Umbilical cord (tissue), 1 donor: ENCODE measurements at regions not wholly inside any gene's neighbourhood (a gene's known extent, or its start where the extent isn't known, plus 50 kb on each side); places are given as distances from the start of the nearest gene placed in this dataset.

ENCODE experiments used
- DNase-seq: peaks from one replicate; pipeline ENCODE4 v3.0.0-alpha.2; 2015; ENCODE audit warnings: low spot score

DNA sequence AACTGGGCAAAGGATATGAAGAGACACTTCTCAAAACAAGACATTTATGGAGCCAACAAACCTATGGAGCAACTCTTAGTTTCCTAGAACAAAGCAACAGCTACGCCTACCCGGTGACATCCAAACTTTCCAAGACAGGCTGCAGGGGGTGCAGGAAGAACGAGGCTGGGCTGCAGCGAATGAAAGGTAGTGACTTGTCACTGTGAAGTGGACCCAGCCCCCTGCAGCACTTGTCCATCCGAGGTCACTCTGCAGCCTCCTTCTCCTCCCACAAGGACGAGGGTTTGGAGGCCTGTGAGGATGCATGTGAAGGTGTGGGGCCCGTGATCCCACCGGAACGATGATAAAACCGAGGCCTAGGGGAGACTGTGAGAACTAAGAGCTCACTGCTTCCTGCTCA, 192.6 kb upstream of the RPL38 start:
- DNase-seq: no peak

DNA sequence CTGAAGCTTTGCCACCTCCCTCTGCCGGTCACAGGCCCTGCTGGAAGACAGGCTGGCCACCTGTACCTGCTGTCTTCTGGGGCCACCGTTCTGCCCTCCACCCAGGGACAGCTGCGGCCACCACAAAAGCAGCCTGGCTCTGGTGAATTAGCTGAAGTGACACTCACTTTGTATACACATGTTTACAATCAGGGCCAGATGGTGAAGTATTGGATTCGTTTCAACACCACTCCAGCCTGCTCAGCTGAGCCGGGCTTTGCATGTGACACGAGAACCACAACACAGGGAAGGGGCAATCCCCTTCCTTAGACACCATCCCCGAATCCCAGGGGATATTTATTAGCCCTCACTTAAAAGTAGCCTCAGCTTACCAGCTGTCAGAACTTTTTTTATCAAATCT, 191.5 kb upstream of the RPL38 start:
- DNase-seq: peak; percentile 79

DNA sequence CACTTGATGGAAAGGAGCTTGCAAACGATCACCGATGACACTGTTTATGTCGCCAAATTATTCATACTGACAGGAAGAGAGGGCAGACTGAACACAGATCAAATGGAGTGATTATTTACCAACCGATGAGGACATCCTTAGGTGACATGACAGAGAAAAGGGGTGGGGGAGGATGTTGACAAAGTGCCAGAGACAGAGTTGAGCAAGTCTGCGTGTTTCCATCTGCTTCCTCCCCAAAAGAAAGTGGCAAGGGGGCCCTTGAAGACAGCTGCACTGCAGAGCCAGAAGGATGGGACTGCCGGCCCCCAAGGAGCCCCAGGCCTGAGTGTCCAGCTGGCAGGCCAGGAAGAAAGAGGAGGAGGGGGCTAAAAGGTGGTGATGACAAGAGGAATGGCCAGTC, 191.0 kb upstream of the RPL38 start:
- DNase-seq: no peak

DNA sequence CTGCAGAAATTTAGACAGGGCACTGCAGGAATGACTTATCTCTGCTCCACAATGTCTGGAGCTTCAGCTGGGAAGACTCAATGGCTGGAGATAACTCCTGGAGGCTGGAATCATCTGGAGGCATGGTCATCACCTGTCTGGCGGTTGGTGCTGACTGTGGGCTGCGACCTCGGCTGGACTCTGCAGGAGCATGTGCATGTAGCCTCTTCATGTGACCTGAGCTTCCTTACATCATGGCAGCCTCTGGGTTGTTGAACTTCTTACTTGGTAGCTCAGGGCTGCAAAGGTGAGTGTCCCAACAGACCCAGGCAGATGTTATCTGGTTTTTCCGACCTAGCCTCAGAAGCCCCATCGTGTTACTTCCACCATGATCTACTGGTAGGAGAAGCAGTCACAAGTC, 188.2 kb upstream of the RPL38 start:
- DNase-seq: no peak

DNA sequence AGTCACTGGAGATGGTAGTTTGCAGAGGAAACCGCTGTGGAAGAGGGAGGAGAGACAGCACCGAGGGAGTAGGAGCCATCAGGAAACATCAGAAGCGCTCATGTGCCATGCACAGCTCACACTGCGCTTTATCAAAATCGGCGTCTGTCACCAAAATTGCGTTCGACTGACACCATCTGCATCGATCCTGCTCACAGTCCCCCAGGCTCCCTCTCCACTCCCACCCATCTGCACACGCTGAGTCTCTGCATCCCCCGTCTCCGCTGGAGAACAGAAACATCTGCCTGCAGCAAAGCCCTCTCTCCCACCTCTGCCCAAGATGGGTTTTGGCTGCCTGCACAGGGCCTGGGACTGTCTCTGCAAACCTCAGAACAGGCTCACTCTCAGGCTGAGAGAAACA, 187.5 kb upstream of the RPL38 start:
- DNase-seq: no peak

DNA sequence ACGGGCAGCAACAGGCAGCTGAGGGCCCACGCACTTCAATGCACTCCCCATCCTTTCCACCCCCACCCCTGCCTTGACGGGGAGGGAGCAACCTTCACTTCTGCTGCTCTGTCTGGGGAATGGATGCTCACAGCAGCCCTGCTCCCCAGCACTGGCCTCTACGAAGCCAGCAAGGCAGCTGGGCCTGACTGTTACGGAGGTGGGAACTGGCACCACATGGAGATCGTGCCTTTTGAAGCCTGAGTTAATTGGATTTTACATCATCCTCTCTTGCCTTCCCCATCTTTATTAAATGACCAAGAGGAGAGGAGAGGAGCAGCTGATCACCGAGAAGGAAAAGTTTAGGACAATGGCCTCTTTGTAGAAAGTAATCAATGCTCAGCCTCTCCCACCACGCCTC, 187.0 kb upstream of the RPL38 start:
- no peak for DNase-seq

DNA sequence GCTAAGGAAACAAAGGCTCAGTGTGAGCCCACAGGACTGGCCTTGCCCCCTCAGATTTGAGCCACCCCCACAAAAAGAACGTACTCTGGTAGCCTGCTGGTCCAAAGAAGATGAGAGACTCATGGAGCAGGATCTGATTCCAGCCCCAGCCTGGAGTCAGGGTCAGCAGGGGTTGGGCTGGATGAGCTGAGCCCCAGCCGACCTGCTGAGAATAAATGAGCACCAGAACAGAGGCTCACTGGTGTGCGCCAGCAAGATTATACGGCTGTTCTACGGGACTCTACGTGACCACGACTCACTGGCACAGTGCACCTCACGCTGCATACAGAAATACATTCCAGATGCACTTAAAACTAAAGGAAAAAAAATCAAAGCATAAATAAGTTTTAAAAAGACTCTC, 186.0 kb upstream of the RPL38 start:
- DNase-seq: peak; percentile 55

DNA sequence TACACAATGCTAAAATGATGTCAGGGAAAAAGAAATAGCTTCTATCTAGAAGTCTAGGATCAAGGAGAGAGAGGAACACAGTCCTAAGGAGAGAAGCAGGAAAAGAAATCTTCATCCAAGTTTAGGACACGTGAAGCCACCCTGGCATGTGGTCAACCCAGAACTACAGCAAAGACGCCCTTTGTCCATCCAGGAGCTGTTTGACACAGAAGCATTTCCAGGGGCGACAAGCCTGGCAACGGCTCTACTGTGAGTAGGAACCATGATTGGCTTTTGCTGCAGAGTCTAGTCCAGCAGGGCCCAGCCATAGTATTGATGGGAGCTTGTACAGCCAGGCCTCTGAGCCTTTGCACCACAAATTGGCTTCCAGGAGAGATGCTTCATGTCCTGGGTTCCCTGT, 185.4 kb upstream of the RPL38 start:
- no peak for DNase-seq

DNA sequence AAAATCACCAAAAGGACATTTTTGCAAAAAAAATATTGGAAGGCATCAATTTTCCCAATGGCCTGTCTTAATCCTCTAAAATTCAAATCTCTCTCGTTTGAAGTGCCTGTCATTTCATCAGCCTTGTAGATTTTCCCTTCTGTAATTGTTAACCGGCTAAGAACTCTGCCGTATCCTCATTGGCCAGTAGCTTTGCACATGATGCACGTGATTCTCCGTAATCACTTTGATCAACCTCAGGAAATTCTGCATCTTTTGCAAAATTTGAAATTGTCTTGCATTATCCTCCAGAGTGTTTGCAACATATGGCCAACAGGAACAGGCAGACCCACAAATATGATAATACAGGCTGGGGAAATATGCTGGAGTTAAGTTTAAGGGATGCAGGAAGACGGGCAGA, 184.2 kb upstream of the RPL38 start:
- no peak for DNase-seq

DNA sequence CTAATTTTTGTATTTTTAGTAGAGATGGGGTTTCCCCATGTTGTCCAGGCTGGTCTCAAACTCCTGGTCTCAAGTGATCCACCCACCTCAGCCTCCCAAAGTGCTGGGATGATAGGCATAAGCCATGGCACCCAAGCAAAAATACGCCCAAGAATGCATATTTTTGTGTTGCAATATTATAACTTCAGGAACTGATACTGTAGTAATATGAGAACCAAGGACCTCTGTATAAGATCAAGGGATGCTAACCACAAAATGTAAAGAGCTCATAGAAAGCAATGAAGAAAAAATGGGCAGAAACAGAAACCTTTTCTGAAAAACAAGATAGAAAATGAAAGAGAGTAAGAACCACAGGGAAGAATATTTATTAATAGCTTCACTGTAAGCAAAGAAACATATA, 183.6 kb upstream of the RPL38 start:
- DNase-seq: no peak

DNA sequence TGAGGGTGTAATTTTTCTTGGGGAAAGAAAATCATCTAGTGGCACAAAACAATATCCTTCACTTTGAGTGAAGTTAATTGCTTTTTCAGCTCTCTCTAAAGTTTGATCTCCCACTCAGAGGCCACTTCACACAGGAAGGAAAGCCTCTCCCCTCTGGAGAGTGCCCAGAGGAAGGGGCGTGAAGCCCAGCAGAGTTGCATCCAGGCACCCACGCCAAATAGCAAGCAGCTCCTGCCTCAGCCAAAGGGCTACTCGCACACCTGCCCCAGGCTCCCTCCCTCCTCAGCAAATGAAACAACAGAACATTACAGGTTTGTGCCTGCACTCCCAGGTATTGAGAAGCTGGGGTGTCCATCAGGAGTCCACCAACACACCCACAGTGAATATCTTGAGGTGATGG, 183.0 kb upstream of the RPL38 start:
- DNase-seq: no peak

DNA sequence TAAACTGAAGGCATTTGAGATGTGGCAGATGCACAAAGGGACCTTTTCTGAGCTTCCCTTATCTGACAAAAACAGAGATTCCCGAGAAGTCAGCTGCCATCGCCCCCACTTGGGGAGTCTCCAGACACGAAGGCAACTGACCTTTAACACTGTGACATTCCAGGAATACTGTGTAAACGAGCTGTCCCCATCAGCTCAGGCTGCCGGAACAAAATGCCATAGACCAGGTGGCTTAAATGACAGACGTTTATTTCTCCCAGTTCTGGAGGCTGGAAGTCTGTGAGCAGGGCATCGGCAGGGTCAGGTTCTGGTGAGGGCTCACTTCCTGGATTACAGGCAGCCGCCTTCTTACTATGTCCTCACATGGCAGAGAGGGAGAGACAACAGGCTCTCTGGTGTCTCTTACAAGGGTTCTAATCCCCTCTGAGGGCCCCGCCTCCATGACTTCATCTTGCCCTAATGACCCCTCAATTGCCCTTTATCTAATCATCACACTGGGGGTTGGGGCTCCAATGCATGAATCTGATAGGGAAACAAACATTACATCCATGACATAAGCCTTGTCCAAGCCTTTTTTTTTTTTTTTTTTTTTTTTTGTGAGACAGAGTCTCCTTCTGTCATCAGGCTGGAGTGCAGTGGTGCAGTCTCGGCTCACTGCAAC, 178.5 kb upstream of the RPL38 start:
- DNase-seq: no peak

DNA sequence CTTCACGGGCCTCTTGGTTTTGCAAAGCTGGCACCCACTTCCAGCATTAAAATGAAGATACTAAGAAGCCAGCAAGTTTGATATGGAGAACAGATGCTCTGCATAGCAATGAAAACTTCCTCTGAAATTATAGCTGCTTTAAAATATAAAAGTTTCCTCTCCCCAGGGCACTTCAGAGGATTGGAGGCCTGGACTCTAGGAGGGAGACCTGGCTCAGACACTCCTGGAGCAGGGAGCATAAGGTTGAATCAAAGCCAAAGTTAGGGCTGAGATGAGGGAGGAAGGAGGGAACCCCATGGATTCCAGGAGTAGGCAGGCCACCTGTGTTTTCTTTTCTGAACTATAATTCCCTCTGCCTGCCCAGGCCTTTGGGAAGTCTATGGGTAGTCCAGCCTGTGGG, 176.0 kb upstream of the RPL38 start:
- DNase-seq: peak; percentile 29

DNA sequence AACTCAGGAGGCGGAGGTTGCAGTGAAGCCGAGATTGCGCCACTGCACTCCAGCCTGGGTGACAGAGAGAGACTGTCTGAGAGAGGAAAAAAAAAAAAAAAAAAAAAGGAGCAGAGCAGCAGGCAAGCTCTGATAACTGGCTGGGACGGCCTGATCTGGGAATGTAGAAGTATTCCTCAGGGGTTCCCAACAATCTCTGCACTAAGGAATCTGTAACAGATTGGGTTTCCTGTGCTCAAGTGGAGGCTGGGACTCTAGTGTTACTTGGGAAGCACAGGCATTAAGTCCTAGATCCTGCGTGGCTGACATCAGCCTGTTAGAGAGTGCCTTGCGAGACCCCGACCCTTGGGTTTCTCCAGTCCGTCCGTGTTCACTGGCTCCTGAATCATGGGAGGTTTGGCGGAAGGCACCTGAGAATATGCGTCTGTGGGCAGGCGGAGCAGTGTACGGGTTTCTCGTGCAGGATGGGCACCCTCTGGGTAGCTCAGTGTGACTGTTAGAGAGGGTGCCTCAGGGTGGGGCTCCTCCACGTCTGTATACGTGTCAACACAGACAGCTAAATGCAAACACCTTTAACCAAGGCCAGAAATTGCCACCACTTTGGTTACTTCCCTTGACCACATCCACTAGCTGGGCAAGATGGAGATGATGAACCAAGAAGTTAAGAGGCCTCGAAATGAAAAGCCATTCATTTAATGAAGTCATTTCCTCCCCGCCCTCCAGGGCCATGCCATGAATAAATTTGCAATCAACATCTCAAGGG, 174.9 kb upstream of the RPL38 start:
- DNase-seq: no peak

DNA sequence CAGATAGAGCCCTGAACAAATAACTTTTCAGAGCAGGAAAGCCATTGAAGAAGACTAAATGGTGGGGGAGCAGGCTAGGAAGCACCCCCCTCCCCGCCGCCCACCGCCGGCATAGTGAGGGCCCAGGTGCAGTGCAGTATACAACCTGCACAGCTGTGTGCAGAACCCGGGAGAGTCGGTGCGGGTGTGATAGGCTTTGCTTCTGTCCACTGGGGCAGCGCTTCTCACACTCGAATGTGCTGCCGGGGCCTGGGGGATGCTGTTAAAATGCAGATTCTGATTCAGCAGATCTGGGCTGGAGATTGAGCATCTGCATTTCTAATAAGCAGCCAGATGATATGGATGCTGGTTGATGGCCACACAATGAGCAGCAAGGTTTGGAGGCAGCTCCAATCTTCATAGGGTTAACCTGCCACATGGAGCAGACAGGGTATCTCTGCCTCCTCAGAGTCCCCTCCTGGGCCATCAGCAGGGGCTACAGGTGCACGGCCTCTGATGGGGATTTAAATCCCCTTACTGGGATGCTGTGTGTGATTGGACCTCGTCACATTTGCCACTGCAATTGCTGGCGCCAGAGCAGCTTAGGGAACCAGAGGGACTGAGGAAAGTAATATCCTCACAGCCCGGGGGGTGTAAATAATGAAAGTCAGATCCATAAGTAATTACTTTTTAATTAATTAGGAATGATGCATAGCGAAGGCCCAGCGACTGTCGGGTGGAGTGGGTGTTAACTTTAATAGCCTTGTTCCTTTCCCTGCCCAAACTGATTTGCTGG, 172.0 kb upstream of the RPL38 start:
- DNase-seq: no peak

DNA sequence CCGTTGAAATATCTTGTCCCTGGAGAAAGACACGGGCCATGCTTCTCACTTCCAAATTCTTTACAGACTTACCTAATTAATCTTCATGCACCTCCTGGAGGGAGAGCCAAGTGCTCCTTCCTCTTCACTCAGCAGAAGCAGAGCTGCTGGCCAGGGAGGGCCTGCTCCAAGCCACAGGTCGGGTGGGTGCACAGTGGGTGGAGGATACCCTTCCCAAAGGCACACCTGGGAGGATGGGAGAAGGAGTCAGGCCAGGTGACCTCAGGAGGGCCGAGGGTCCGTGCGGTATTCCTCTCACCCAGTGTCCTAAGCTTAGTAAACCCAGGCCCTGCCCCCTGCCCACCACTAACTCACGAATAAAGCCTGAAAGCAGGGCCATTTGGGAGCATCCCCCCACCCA, 171.3 kb upstream of the RPL38 start:
- no peak for DNase-seq

DNA sequence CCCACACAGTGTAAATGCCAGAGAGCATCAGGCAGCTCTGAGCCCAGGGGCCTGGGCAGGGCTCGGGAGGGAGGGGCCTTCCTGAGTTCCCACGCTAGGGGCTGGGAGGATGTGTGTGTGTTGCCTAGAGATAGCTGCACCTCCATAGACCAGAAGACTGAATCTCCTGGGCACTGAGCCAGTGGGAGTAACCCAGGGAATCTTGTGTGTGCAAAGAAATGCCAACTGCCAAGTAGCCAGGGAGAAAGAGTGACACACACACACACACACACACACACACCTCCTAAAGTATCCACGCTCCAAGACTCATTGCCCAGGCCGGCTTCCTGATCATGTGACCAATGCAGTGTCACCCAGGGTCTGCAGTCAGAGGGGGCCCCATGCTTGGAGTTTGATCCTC, 166.2 kb upstream of the RPL38 start:
- peak; percentile 91 for DNase-seq

DNA sequence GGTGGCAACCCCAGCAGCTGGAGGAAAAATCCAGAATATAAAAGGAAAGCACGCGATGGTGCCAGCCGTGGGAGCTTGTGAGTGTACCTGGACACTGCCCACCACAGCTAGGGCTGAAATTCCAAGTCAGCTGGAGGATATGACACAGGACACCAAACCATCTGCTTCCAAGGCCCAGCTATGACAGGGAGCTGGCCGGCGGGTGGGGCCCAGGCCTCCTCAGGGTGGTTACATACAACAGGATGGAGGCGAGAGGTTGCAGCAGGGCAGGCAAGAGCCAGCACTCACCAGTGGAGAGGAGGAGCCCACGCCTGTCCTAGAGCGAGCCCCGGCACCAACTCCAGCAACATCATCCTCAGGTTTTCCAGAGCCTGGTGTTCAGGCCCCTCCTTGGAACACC, 163.2 kb upstream of the RPL38 start:
- DNase-seq: no peak

DNA sequence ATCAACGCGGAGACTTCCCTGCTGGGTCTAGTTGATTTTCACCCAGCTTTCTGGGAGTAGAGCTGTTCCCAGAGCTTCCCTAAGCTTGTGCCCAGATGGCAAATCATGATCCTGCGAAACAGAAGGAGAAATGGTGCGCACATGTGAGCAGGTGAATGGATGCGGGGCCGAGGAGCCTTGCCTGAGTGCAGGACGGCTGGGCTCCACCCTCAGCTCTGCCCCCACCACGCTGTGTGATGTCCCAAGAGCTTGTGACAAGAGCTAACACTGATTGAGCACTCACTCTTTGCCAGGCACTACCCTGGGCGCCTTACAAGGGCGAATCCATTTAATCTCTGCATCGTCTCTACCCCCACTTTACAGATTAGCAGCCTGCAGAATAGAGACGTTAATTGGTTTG, 162.7 kb upstream of the RPL38 start:
- DNase-seq: no peak

DNA sequence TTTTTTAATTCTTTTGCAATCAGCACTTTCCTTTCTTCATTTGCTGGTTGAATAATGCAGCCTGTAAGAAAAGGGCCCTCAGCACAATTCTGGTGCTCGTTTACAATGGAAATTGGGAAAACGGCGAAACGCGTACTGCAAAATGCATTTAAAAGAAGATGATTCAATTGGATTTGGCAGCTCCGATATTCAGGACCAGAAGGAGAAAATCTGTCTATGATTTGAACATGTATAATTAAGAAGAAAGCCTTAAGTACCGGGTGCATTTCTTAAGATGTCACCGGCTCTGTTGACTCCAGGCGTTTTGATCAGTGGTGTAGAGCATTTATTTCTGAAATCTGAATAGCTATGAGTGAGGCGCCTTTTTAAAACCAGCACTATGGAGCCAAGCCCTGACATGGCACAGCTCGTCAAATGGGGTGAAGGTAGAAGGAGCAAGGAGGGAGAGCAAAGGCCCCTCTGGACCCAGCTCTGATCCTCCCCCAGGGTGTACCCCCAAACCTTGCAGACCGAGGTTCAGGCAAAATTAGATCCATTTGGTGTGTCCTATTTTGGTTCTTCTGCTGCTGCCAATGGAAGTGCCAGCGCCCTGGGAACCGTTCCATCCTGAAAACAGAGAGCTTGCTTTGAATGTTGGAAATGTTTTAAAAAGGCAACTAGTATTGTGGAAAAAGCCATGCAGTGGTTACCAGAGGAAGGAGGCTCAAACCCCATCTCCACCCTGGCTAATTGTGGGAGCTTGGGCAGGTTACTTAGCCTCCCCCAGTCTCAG, 161.4 kb upstream of the RPL38 start:
- no peak for DNase-seq

DNA sequence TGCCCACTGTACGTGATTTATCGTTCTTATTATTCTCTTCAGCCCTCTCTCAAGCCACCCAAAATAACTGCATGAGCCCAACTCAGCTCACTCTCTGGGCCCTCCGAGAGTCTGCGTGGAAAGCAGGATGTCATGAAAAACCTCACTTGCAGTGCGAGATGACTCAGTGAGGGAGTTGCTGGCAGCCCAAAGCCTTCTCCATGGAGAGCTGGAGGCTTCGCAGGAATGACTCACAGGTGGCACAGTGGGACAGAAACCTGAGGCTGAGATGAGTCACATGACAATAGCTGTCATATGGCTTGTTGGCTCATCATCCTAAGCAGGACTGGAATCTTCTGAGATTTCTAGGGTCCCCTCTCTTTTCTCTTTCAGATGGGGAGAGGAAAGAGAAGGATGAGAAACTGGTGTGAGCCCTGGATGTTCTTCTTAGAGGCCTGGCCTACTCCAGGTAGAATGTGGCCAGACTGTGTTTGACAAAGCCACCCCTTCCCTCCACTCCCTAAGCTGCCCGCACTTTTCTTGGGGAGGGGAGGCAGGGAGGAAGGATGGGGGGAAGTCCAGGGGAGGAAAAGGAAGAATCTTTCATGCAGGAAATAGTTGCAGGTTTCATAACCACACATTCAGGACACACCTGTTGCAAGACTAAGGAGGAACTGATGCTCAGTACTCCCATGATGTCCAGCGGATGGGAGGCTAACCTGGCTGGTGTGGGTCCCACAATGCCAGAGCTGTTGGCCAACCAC, 160.6 kb upstream of the RPL38 start:
- peak; percentile 86 for DNase-seq
